ENCODE measurements at regions not wholly inside any gene's neighbourhood (a gene's known extent, or its start where the extent isn't known, plus 50 kb on each side); places are given as distances from the start of the nearest gene placed in this dataset.

- DNase-seq (ENCODE audit: low read depth) = no peak
- no peak for TF ChIP-seq CTCF (conservative IDR thresholded peaks at IDR 0.05; ENCODE audit: low read length)
- H3K4me3 ChIP-seq (ENCODE audit: low read length) = no peak overlapping the region
These were observed 136.6 kb upstream of the DCN start for GRCh38 chr12:91319071-91319760.

DNA sequence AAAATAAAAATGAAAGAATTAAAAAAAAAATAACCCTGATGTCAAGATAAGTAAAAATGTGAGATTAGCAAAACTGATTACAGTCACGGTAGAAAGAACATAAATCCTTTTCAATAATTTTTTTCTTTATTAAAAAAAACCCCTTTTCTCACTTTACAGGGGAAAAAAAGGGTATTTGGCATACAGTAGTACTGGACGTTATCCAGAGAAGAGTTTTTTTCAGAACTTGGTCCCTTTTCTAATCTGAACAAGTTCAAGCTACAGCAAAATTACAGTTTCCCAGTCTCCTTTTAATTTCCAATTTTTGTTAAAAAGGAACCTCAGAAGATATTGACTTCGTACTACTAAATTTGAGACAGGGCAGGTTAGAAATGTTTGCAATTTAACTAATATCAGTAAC, 134.7 kb upstream of the DCN start:
- TF ChIP-seq CTCF (conservative IDR thresholded peaks at IDR 0.05; ENCODE audit: low read length) = no peak
- no peak overlapping the region for H3K4me3 ChIP-seq (ENCODE audit: low read length)
- DNase-seq (ENCODE audit: low read depth) = no peak

DNA sequence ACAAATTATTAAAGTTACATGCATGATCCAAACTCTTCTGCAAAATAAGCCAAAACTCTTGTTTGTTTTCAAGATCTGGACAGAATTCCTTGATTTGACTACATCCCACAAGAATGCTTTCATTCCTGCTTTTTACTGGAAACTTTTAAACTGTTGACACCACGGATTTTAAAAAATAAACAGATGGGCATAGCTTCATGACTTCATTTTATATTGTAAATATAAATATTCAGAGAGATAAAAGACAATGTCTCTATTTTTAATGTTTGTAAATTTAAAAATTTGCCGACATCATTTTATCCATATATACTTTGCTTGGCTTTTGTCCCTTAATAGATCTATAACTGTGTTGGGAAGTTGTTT, 134.3 kb upstream of the DCN start:
- no peak overlapping the region for H3K4me3 ChIP-seq (ENCODE audit: low read length)
- peak; percentile 76 for DNase-seq (ENCODE audit: low read depth)
- no peak for TF ChIP-seq CTCF (conservative IDR thresholded peaks at IDR 0.05; ENCODE audit: low read length)

DNA sequence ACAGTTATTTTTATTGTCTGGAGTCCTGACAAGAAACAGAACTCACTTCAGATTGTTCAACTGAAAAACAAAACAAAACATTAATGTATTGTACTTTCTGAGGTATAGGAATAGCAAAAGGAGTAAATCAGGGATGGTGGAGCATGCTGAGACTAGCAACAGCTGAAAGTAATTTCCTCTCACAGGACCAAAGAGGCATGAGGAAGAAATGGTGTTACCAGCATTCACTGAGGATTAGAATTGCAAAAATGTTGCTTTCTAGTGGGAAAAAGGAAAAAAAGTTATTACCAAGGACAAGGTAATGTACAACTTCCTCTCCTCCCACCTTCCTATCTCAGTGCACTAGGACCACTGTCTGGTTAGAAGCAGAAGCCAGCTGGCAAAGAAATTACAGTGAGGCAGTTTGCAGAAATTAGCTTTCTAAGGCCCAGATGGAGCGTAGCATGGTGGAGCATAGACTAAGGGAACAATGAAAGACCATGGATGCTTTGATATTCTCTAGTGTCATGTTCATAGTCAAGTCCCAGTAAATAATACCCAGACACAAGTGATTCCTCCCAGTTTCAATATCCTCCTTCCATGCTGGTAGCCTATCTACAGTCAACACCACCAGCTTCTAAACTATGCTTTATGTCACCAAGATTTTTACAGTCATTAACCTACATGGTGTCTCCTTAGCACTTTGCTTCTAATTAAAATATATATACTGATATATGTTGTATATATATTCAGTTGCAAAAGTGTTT, 133.7 kb upstream of the DCN start:
- no peak for TF ChIP-seq CTCF (conservative IDR thresholded peaks at IDR 0.05; ENCODE audit: low read length)
- no peak overlapping the region for H3K4me3 ChIP-seq (ENCODE audit: low read length)
- peak; percentile 64 for DNase-seq (ENCODE audit: low read depth)

DNA sequence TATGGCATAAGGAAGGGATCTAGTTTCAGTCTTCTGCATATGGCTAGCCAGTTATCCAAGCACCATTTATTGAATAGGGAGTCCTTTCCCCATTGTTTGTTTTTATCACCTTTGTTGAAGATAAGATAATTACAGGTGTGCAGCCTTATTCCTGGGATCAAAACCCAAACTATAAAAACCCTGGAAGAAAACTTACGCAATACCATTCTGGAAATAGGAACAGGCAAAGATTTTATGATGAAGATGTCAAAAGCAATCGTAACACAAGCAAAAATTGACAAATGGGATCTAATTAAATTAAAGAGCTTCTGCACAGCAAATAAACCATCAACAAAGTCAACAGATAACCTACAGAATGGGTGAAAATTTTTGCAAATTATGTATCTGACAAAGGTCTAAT, 128.5 kb upstream of the DCN start:
- no peak overlapping the region for H3K4me3 ChIP-seq (ENCODE audit: low read length)
- TF ChIP-seq CTCF (conservative IDR thresholded peaks at IDR 0.05; ENCODE audit: low read length) = no peak
- DNase-seq (ENCODE audit: low read depth) = no peak

DNA sequence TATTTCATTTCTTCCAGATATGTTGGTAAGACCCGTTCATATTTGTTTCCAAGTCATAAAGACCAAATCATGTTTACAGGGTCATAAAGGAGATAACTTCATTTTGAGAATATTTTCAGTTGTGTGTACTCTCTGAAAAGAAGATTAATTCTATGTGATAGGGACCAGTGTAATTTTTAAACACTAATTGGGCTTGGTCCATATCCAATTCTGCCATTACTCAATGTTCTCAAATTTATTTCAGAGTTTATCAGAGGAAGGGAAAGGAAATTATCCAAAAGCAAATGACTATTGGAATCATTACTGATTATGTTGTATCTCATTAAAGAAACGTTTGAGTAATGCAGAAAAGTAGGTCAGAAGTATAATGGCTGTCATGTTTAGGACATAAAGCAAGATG, 126.8 kb upstream of the DCN start:
- TF ChIP-seq CTCF (conservative IDR thresholded peaks at IDR 0.05; ENCODE audit: low read length) = no peak
- no peak for DNase-seq (ENCODE audit: low read depth)
- no peak overlapping the region for H3K4me3 ChIP-seq (ENCODE audit: low read length)

Measured in AG10803 (cell line).